Activated CD8-positive, alpha-beta memory T cell treated with anti-CD3 and anti-CD28 coated beads for 36 hours (primary cell): ENCODE measurements at regions not wholly inside any gene's neighbourhood (a gene's known extent, or its start where the extent isn't known, plus 50 kb on each side); places are given as distances from the start of the nearest gene placed in this dataset.

ENCODE experiments used
- CTCF ChIA-PET: fragments of 350-600 bp; sonication (Branson Sonifier 250); formaldehyde crosslinking; loops from one replicate; lab custom pipeline; 2021; ENCODE audit warnings: antibody characterized with exemption; lab: Charles Lee
- POLR2A ChIA-PET: fragments of 350-600 bp; sonication (Branson Sonifier 250); formaldehyde crosslinking; loops from one replicate; lab custom pipeline; 2021; ENCODE audit warnings: antibody characterized with exemption; lab: Charles Lee

DNA sequence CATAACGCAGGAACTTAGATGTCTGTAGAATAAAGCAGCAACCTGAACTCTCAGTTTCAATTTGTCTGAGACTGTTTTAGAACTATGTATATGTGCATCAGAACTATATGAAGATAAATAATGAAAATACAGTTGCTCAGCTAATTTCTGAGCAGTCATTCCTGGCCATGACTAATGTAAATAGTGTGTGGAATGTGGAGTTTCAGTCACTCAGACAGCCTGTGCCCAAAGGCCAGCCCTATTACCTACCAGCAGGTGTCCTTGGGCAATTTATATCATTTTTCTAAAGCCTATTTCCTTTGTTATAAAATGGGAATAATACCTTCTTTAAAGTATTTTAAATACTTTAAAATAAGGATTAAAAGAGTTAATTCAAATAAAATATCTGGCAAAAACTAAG lies 56.0 kb upstream of the RELL1 start:
- ChIA-PET CTCF (interaction anchor here (1.1 kb wide), 1 partner anchor 289 kb away, joined by 3 read pairs; a partner anchor contains a TSS), POLR2A (no interaction called here)

- CTCF ChIA-PET, result no interaction called here
Observed at GRCh38 chr4:37741564-37741963, 55.4 kb upstream of the RELL1 start.

DNA sequence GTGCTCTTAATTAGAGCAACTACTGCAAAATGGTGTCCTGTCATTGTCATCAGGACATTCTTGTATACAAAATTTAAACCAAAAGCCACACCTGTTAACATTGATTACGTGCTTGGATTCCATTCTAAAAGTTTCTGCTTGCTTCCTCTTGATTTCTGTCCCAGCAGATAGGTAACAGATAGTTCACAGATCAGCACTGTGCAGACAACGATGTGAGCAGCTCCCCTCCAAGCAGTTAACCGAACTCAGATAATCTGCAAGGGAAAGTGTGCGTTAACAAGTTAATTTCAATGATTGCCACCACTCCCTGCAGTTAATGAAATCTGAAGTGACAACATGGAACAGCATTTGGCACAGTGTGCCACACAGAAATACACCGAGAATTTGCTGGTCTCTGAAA lies 54.4 kb upstream of the RELL1 start:
- ChIA-PET CTCF (no interaction called here), POLR2A (no interaction called here)

More at GRCh38 chr4:37741564-37741963, 55.4 kb upstream of the RELL1 start:
- POLR2A ChIA-PET, result no interaction called here

DNA sequence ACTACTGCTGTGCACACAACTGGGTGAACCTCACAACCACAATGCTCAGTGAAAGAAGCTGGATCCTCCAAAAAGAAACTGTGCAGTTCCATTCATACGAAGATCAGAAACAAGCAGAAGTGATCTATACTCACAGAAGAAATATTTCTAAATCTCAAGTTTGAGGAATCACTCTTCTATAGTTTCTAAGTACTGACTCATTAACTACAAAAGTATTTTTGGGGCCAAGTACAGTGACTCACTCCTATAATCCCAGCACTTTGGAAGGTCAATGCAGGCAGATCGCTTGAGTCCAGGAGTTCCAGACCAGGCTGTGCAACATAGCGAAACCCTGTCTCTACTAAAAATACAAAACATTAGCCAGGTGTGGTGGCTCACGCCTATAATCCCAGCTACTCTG lies 51.3 kb upstream of the RELL1 start:
- POLR2A ChIA-PET, result no interaction called here
- CTCF ChIA-PET, result no interaction called here
